CD4-positive, CD25-positive, alpha-beta regulatory T cell (primary cell): ENCODE measurements at regions not wholly inside any gene's neighbourhood (a gene's known extent, or its start where the extent isn't known, plus 50 kb on each side); places are given as distances from the start of the nearest gene placed in this dataset.
A peak's percentile ranks its signal among the peaks of the same experiment; 100 is the strongest.

Source experiments
- ATAC-seq, 2 donors: fragments of 150-1000 bp; cut with Tn5 transposase; one replicate each; pipeline ENCODE4 v1.10.0; 2021; ENCODE audit warnings: low read depth in 2 of 2, moderate number of reproducible peaks in 2 of 2, moderate library complexity in 1 of 2
- DNase-seq, 3 donors: peaks; one replicate each; pipeline versions ENCODE4 v3.0.0 to v3.0.0-alpha.2; 2012 to 2022; ENCODE audit warnings: mixed read lengths in 1 of 3
- H3K27ac ChIP-seq: one replicate; pipeline ENCODE4 v1.7.0; 2013; ENCODE audit warnings: mild to moderate bottlenecking, low read length; ENCODE audit not compliant: insufficient read depth, poor library complexity, severe bottlenecking
- H3K27me3 ChIP-seq: one replicate; pipeline ENCODE4 v1.7.0; 2013; ENCODE audit warnings: low read length; ENCODE audit not compliant: control insufficient read depth, insufficient read depth
- H3K36me3 ChIP-seq: one replicate; pipeline ENCODE4 v1.7.0; 2013; ENCODE audit warnings: mild to moderate bottlenecking, low read length, moderate library complexity; ENCODE audit not compliant: control insufficient read depth, insufficient read depth
- H3K4me1 ChIP-seq: 2 replicates; pipeline ENCODE4 v1.7.0; 2013; ENCODE audit warnings: mild to moderate bottlenecking, low read length; ENCODE audit not compliant: insufficient read depth, control insufficient read depth, poor library complexity, severe bottlenecking
- H3K4me3 ChIP-seq: one replicate; pipeline ENCODE4 v1.7.0; 2013; ENCODE audit warnings: low read depth, mild to moderate bottlenecking, low read length, moderate library complexity
- H3K9me3 ChIP-seq, 2 experiments: 1 replicate in 1 of 2; 2 replicates in 1 of 2; pipeline ENCODE4 v1.7.0; 2013; ENCODE audit warnings: low read length in 2 of 2, mild to moderate bottlenecking in 1 of 2, moderate library complexity in 1 of 2; ENCODE audit not compliant: control insufficient read depth in 2 of 2
- H3K27ac Mint-ChIP-seq, 3 donors: one replicate each; pipeline ENCODE4 v1.8.0; 2020 to 2022; ENCODE audit warnings: mild to moderate bottlenecking in 3 of 3, mixed read lengths in 3 of 3, moderate library complexity in 2 of 3
- H3K27me3 Mint-ChIP-seq: one replicate; pipeline ENCODE4 v1.8.0; 2022; ENCODE audit warnings: mild to moderate bottlenecking, mixed read lengths
- H3K36me3 Mint-ChIP-seq: one replicate; pipeline ENCODE4 v1.8.0; 2020; ENCODE audit warnings: mixed read lengths
- H3K4me1 Mint-ChIP-seq, 4 donors: one replicate each; pipeline ENCODE4 v1.8.0; 2020 to 2022; ENCODE audit warnings: mixed read lengths in 4 of 4, mild to moderate bottlenecking in 1 of 4
- H3K4me3 Mint-ChIP-seq, 4 donors: one replicate each; pipeline ENCODE4 v1.8.0; 2020 to 2022; ENCODE audit warnings: mild to moderate bottlenecking in 4 of 4, mixed read lengths in 4 of 4, moderate library complexity in 3 of 4
- H3K9me3 Mint-ChIP-seq, 7 donors: one replicate each; pipeline ENCODE4 v1.8.0; 2020 to 2022; ENCODE audit warnings: mixed read lengths in 7 of 7, mild to moderate bottlenecking in 3 of 7, moderate library complexity in 2 of 7

DNA sequence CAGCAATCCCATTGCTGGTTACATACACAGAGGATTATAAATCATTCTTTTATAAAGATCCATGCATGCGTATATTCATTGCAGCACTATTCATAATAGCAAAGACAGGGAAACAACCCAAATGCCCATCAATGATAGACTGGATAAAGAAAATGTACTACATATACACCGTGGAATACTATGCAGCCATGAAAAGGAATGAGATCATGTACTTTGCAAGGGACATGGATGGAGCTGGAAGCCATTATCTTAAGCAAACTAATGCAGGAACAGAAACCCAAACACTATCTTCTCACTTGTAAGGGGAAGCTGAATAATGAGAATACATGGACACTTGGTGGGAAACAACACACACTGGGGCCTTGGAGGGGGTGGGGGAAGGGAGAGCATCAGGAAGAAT lies 529.7 kb downstream of the TBC1D32 start:
- Histone ChIP-seq H3K4me1 (no peaks in the 10 kb centered on the region), H3K4me3 (no peak overlapping the region), H3K27me3 (no peaks in the 10 kb centered on the region), H3K36me3 (no peaks in the 10 kb centered on the region), H3K9me3 (peaks cover 2 to 3% of the 10 kb centered on the region in 2 experiments), H3K27ac (no peak overlapping the region)
- Mint-ChIP-seq H3K36me3 (no peaks in the 10 kb centered on the region), H3K27me3 (no peaks in the 10 kb centered on the region), H3K9me3 (peaks cover 0 to 14% (median 4%) of the 10 kb centered on the region in 7 donors), H3K4me1 (no peaks in the 10 kb centered on the region), H3K27ac (no peak overlapping the region), H3K4me3 (no peak overlapping the region)
- ATAC-seq = no peak
- no peak for DNase-seq

GRCh38 chr6:120786682-120787081 lies 547.6 kb downstream of the TBC1D32 start:
- Mint-ChIP-seq H3K9me3 (peaks cover 0 to 6% (median 0%) of the 10 kb centered on the region in 7 donors), H3K4me3 (no peak overlapping the region), H3K27me3 (no peaks in the 10 kb centered on the region), H3K36me3 (no peaks in the 10 kb centered on the region), H3K4me1 (no peaks in the 10 kb centered on the region), H3K27ac (no peak overlapping the region)
- DNase-seq = no peak
- Histone ChIP-seq H3K27me3 (no peaks in the 10 kb centered on the region), H3K9me3 (no peaks in the 10 kb centered on the region), H3K4me1 (no peaks in the 10 kb centered on the region), H3K27ac (no peak overlapping the region), H3K36me3 (no peaks in the 10 kb centered on the region), H3K4me3 (no peak overlapping the region)
- ATAC-seq = no peak

- peaks cover 0 to 6% (median 2%) of the 10 kb centered on the region in 7 donors for H3K9me3 Mint-ChIP-seq
- Histone ChIP-seq H3K4me1 (no peaks in the 10 kb centered on the region), H3K9me3 (no peaks in the 10 kb centered on the region), H3K4me3 (no peak overlapping the region), H3K27me3 (no peaks in the 10 kb centered on the region), H3K27ac (no peak overlapping the region), H3K36me3 (no peaks in the 10 kb centered on the region)
- no peak overlapping the region for H3K4me3 Mint-ChIP-seq
- ATAC-seq = no peak
- H3K27ac Mint-ChIP-seq = no peak overlapping the region
- no peak for DNase-seq
- no peaks in the 10 kb centered on the region for H3K27me3 Mint-ChIP-seq
- H3K4me1 Mint-ChIP-seq = no peaks in the 10 kb centered on the region
- no peaks in the 10 kb centered on the region for H3K36me3 Mint-ChIP-seq
Measured at GRCh38 chr6:120786256-120786655, 548.0 kb downstream of the TBC1D32 start.

DNA sequence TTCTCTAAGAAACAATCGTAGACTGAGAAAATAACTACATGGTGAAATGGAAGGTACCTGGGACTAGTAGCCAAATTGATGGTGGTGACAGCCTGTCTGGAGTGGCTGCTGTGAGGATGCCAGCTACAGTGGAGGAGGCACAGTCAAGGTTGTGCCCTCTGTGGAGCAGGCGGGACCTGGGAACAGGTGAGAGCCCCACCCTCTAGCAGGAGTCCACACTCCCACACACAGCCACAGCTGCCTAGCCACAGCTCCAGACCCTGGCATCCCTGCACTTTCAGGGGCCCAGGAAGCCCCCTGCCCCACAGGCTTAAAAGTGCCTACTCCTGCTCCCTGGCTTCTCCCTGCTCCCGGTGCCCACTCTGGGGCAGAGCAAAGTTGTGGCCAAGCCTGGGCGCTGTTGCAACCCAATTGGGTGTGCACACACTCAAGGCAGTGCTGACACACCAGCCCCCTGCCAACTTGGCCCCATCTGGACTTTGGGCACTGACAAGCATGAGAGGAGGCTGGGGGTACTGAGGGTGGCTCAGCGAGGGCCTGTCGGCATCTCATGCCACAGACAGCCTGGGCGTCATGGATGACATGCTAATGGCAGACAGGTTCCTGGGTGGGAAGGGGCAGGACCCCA lies 548.7 kb downstream of the TBC1D32 start:
- Mint-ChIP-seq H3K27ac (no peak overlapping the region), H3K36me3 (no peaks in the 10 kb centered on the region), H3K4me3 (no peak overlapping the region), H3K9me3 (peaks cover 0 to 6% (median 3%) of the 10 kb centered on the region in 7 donors), H3K27me3 (no peaks in the 10 kb centered on the region), H3K4me1 (no peaks in the 10 kb centered on the region)
- no peaks in the 10 kb centered on the region for H3K4me1 ChIP-seq
- no peaks in the 10 kb centered on the region for H3K27me3 ChIP-seq
- H3K27ac ChIP-seq = no peak overlapping the region
- ATAC-seq = peak in 1 of 2 donors; percentile 16
- DNase-seq = no peak
- H3K4me3 ChIP-seq = no peak overlapping the region
- no peaks in the 10 kb centered on the region for H3K36me3 ChIP-seq
- H3K9me3 ChIP-seq = no peaks in the 10 kb centered on the region

DNA sequence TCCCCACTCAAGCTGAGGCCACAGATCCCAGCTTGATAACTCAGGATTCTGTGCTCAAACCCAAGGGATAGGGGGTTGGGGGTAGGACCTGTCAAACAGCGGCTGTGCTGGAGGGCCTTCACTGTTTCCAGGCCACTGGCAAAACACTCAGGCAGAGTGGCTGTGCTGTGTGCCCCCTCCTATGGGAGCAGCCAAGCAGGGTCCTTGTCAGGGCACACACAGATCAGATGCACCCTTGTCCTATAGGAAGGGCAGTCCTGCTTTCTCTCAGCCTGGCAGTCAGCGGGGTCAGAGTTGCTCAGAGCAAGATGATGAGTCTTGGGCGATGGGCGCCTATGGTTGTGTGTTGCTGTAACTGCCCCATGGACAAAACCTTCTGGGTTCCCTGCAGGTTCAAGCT lies 554.8 kb downstream of the TBC1D32 start:
- H3K4me1 ChIP-seq = no peaks in the 10 kb centered on the region
- no peak overlapping the region for H3K4me3 ChIP-seq
- H3K9me3 ChIP-seq = no peaks in the 10 kb centered on the region
- Mint-ChIP-seq H3K4me1 (no peaks in the 10 kb centered on the region), H3K27ac (no peak overlapping the region), H3K9me3 (peaks cover 2 to 13% (median 5%) of the 10 kb centered on the region in 7 donors), H3K4me3 (no peak overlapping the region), H3K27me3 (no peaks in the 10 kb centered on the region), H3K36me3 (no peaks in the 10 kb centered on the region)
- no peak overlapping the region for H3K27ac ChIP-seq
- ATAC-seq (no peak), DNase-seq (no peak)
- H3K27me3 ChIP-seq = no peaks in the 10 kb centered on the region
- H3K36me3 ChIP-seq = no peaks in the 10 kb centered on the region

- Histone ChIP-seq H3K36me3 (no peaks in the 10 kb centered on the region), H3K27me3 (no peaks in the 10 kb centered on the region), H3K9me3 (no peaks in the 10 kb centered on the region), H3K4me1 (no peaks in the 10 kb centered on the region), H3K27ac (no peak overlapping the region), H3K4me3 (no peak overlapping the region)
- Mint-ChIP-seq H3K36me3 (no peaks in the 10 kb centered on the region), H3K4me3 (no peak overlapping the region), H3K9me3 (peaks cover 0 to 13% (median 4%) of the 10 kb centered on the region in 7 donors), H3K27me3 (no peaks in the 10 kb centered on the region), H3K4me1 (no peaks in the 10 kb centered on the region), H3K27ac (no peak overlapping the region)
- ATAC-seq = no peak
- no peak for DNase-seq
Measured at GRCh38 chr6:120775698-120776097, 558.6 kb downstream of the TBC1D32 start.

- Histone ChIP-seq H3K27me3 (no peaks in the 10 kb centered on the region), H3K27ac (no peak overlapping the region), H3K4me3 (no peak overlapping the region), H3K9me3 (no peaks in the 10 kb centered on the region), H3K4me1 (no peaks in the 10 kb centered on the region), H3K36me3 (no peaks in the 10 kb centered on the region)
- H3K4me3 Mint-ChIP-seq = no peak overlapping the region
- no peak for ATAC-seq
- DNase-seq = no peak
- H3K27me3 Mint-ChIP-seq = no peaks in the 10 kb centered on the region
- H3K4me1 Mint-ChIP-seq = no peaks in the 10 kb centered on the region
- H3K36me3 Mint-ChIP-seq = no peaks in the 10 kb centered on the region
- H3K9me3 Mint-ChIP-seq = peaks cover 1 to 8% (median 4%) of the 10 kb centered on the region in 7 donors
- H3K27ac Mint-ChIP-seq = no peak overlapping the region
Measured at GRCh38 chr6:120774275-120774674, 560.0 kb downstream of the TBC1D32 start.

GRCh38 chr6:120771019-120771418 lies 563.3 kb downstream of the TBC1D32 start:
- DNase-seq (no peak), ATAC-seq (no peak)
- Histone ChIP-seq H3K27me3 (no peaks in the 10 kb centered on the region), H3K9me3 (no peaks in the 10 kb centered on the region), H3K27ac (no peak overlapping the region), H3K36me3 (no peaks in the 10 kb centered on the region), H3K4me1 (no peaks in the 10 kb centered on the region), H3K4me3 (no peak overlapping the region)
- no peak overlapping the region for H3K4me3 Mint-ChIP-seq
- no peaks in the 10 kb centered on the region for H3K36me3 Mint-ChIP-seq
- H3K27ac Mint-ChIP-seq = no peak overlapping the region
- no peaks in the 10 kb centered on the region for H3K27me3 Mint-ChIP-seq
- H3K9me3 Mint-ChIP-seq = peaks cover 0 to 4% (median 1%) of the 10 kb centered on the region in 7 donors
- no peaks in the 10 kb centered on the region for H3K4me1 Mint-ChIP-seq
